GM12892 (cell line): ENCODE measurements at regions not wholly inside any gene's neighbourhood (a gene's known extent, or its start where the extent isn't known, plus 50 kb on each side); places are given as distances from the start of the nearest gene placed in this dataset.
A peak's percentile ranks its signal among the peaks of the same experiment; 100 is the strongest.

Experiments
- DNase-seq: peaks from one replicate; pipeline ENCODE4 v3.0.0; 2011; ENCODE audit not compliant: insufficient read length
- FAIRE-seq: peaks from 2 replicates; lab custom pipeline; 2011; peaks lifted over from hg19 to GRCh38; lab: Jason Lieb, UNC
- POLR2A ChIP-seq: IDR thresholded peaks from 2 replicates; pipeline ENCODE4 v1.6.1; 2011; ENCODE audit warnings: low read depth, low read length, control low read depth
- POLR2AphosphoS5 ChIP-seq: IDR thresholded peaks from 2 replicates; pipeline ENCODE4 v1.6.1; 2011; ENCODE audit warnings: low read depth, low read length, control low read depth
- TAF1 ChIP-seq: IDR thresholded peaks from 2 replicates; pipeline ENCODE4 v1.6.1; 2011; ENCODE audit warnings: low read depth, mild to moderate bottlenecking, control low read depth, low read length, borderline replicate concordance

- peak; percentile 48 for FAIRE-seq
- no peak for DNase-seq
These were observed 143.4 kb downstream of the RPIA start for GRCh38 chr2:88834866-88835265.

GRCh38 chr2:88835726-88836125 is 144.3 kb downstream of the RPIA start:
- TF ChIP-seq POLR2A = no peak
- DNase-seq (no peak), FAIRE-seq (peak; percentile 93)

More at GRCh38 chr2:88834866-88835265, 143.4 kb downstream of the RPIA start:
- peak; percentile 31; the same call in 1 of the 2 replicates for TF ChIP-seq POLR2AphosphoS5
- no peak for TF ChIP-seq TAF1

- DNase-seq (no peak), FAIRE-seq (no peak)
- TF ChIP-seq TAF1 (no peak), POLR2A (peak; percentile 22; the same call in 1 of the 2 replicates), POLR2AphosphoS5 (peak; percentile 35; the same call in 1 of the 2 replicates)
These were observed 144.9 kb downstream of the RPIA start for GRCh38 chr2:88836351-88836750.

GRCh38 chr2:88837511-88838160 is 146.2 kb downstream of the RPIA start:
- TF ChIP-seq POLR2A = no peak
- TF ChIP-seq TAF1 = no peak
- no peak; the same call in 1 of the 2 replicates for TF ChIP-seq POLR2AphosphoS5
- no peak for DNase-seq

GRCh38 chr2:88838165-88838635 is 146.7 kb downstream of the RPIA start:
- DNase-seq = no peak
- TF ChIP-seq POLR2A (peak; percentile 78), TAF1 (peak; percentile 82; the same call in 1 of the 2 replicates), POLR2AphosphoS5 (peak; percentile 78)
- FAIRE-seq = peak; percentile 98

More at GRCh38 chr2:88837511-88838160, 146.2 kb downstream of the RPIA start:
- no peak for FAIRE-seq

- TF ChIP-seq TAF1 (no peak), POLR2AphosphoS5 (peak; percentile 64; the same call in 1 of the 2 replicates), POLR2A (peak; percentile 47; the same call in 1 of the 2 replicates)
- FAIRE-seq (peak; percentile 91), DNase-seq (no peak)
These were observed 149.9 kb downstream of the RPIA start for GRCh38 chr2:88841224-88841929.

- FAIRE-seq (peak; percentile 81), DNase-seq (no peak)
- TF ChIP-seq POLR2A (no peak), POLR2AphosphoS5 (peak; percentile 49), TAF1 (no peak)
These were observed 151.4 kb downstream of the RPIA start for GRCh38 chr2:88842656-88843460.

- TF ChIP-seq POLR2AphosphoS5 (peak; percentile 41; the same call in 1 of the 2 replicates), TAF1 (no peak)
- no peak for DNase-seq
- no peak for FAIRE-seq
These were observed 152.2 kb downstream of the RPIA start for GRCh38 chr2:88843651-88844050.

GRCh38 chr2:88844960-88845359 is 153.5 kb downstream of the RPIA start:
- FAIRE-seq (no peak), DNase-seq (no peak)
- TF ChIP-seq TAF1 (no peak), POLR2A (no peak), POLR2AphosphoS5 (no peak; the same call in 1 of the 2 replicates)

- FAIRE-seq = peak; percentile 99
- TF ChIP-seq TAF1 = peak; percentile 85
- peak; percentile 55 for TF ChIP-seq POLR2A
- TF ChIP-seq POLR2AphosphoS5 = peak; percentile 81
- DNase-seq = no peak
These were observed 154.5 kb downstream of the RPIA start for GRCh38 chr2:88845772-88846661.
